ENCODE measurements at regions not wholly inside any gene's neighbourhood (a gene's known extent, or its start where the extent isn't known, plus 50 kb on each side); places are given as distances from the start of the nearest gene placed in this dataset.

- H3K27me3 ChIP-seq (ENCODE audit: insufficient read depth, poor library complexity, severe bottlenecking) = no peaks in the 10 kb centered on the region
- no peak for DNase-seq (ENCODE audit: low read depth in 1 of 2, low spot score in 1 of 2)
- H3K4me3 ChIP-seq (replicated peaks; ENCODE audit: insufficient read depth, low read length) = no peak overlapping the region
- TF ChIP-seq POLR2AphosphoS5 (IDR thresholded peaks at IDR 0.05; ENCODE audit: low read depth) = no peak
- TF ChIP-seq GABPA (IDR thresholded peaks at IDR 0.05; ENCODE audit: low read depth) = no peak
- no peak for TF ChIP-seq SPI1 (IDR thresholded peaks at IDR 0.05; ENCODE audit: borderline replicate concordance, low read depth)
- TF ChIP-seq REST (IDR thresholded peaks at IDR 0.05; ENCODE audit: insufficient replicate concordance, low read depth) = no peak
- TF ChIP-seq CTCF (IDR thresholded peaks at IDR 0.05; ENCODE audit: insufficient read depth, low read length) = no peak
- H3K27ac ChIP-seq (replicated peaks) = no peak overlapping the region
Measured at GRCh38 chr4:125732632-125733031, 417.9 kb downstream of the FAT4 start.

- no peak for TF ChIP-seq POLR2AphosphoS5 (IDR thresholded peaks at IDR 0.05; ENCODE audit: low read depth)
- no peak for TF ChIP-seq GABPA (IDR thresholded peaks at IDR 0.05; ENCODE audit: low read depth)
- no peak for TF ChIP-seq REST (IDR thresholded peaks at IDR 0.05; ENCODE audit: insufficient replicate concordance, low read depth)
- no peak for TF ChIP-seq CTCF (IDR thresholded peaks at IDR 0.05; ENCODE audit: insufficient read depth, low read length)
- TF ChIP-seq SPI1 (IDR thresholded peaks at IDR 0.05; ENCODE audit: borderline replicate concordance, low read depth) = no peak
- Histone ChIP-seq H3K4me3 (replicated peaks; ENCODE audit: insufficient read depth, low read length) (no peak overlapping the region), H3K27ac (replicated peaks) (no peak overlapping the region), H3K27me3 (ENCODE audit: insufficient read depth, poor library complexity, severe bottlenecking) (no peaks in the 10 kb centered on the region)
- no peak for DNase-seq (ENCODE audit: low read depth in 1 of 2, low spot score in 1 of 2)
Measured at GRCh38 chr4:125734504-125734903, 419.7 kb downstream of the FAT4 start.

GRCh38 chr4:125735102-125735501 is 420.3 kb downstream of the FAT4 start:
- TF ChIP-seq SPI1 (IDR thresholded peaks at IDR 0.05; ENCODE audit: borderline replicate concordance, low read depth) (no peak), POLR2AphosphoS5 (IDR thresholded peaks at IDR 0.05; ENCODE audit: low read depth) (no peak), REST (IDR thresholded peaks at IDR 0.05; ENCODE audit: insufficient replicate concordance, low read depth) (no peak), GABPA (IDR thresholded peaks at IDR 0.05; ENCODE audit: low read depth) (no peak), CTCF (IDR thresholded peaks at IDR 0.05; ENCODE audit: insufficient read depth, low read length) (no peak)
- DNase-seq (ENCODE audit: low read depth in 1 of 2, low spot score in 1 of 2) = no peak
- no peak overlapping the region for H3K27ac ChIP-seq (replicated peaks)
- H3K4me3 ChIP-seq (replicated peaks; ENCODE audit: insufficient read depth, low read length) = no peak overlapping the region
- no peaks in the 10 kb centered on the region for H3K27me3 ChIP-seq (ENCODE audit: insufficient read depth, poor library complexity, severe bottlenecking)

Data from HL-60 (cell line).